ENCODE measurements at regions not wholly inside any gene's neighbourhood (a gene's known extent, or its start where the extent isn't known, plus 50 kb on each side); places are given as distances from the start of the nearest gene placed in this dataset.

DNA sequence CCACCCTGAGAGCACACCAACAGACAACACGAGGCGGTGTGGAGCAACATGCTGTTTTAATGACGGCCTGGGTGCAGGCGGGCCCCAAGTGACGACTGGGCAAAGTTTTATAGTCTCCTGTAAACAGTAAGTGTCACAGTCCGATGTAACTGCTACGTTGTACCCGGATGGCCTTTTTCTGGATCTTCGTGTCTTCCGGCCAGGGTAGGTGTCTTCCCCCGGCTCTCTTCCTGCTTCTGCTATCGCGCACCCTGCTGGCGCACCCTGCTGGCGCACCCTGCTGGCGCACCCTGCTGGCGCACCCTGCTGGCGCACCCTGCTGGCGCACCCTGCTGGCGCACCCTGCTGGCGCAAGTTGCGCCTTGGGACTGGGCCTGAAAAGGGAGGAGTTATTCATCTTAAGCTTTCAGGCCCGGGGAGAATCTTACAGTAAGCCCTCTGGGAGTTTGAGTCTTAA, 143.0 kb upstream of the TARS1 start:
- TF ChIP-seq, protein P1, sequence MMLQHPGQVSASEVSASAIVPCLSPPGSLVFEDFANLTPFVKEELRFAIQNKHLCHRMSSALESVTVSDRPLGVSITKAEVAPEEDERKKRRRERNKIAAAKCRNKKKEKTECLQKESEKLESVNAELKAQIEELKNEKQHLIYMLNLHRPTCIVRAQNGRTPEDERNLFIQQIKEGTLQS (IDR thresholded peaks at IDR 0.05), result no peak
- TF ChIP-seq, protein P1 (CRISPR knock-in tag; conservative IDR thresholded peaks at IDR 0.05), result no peak
- TF ChIP-seq, protein P2, sequence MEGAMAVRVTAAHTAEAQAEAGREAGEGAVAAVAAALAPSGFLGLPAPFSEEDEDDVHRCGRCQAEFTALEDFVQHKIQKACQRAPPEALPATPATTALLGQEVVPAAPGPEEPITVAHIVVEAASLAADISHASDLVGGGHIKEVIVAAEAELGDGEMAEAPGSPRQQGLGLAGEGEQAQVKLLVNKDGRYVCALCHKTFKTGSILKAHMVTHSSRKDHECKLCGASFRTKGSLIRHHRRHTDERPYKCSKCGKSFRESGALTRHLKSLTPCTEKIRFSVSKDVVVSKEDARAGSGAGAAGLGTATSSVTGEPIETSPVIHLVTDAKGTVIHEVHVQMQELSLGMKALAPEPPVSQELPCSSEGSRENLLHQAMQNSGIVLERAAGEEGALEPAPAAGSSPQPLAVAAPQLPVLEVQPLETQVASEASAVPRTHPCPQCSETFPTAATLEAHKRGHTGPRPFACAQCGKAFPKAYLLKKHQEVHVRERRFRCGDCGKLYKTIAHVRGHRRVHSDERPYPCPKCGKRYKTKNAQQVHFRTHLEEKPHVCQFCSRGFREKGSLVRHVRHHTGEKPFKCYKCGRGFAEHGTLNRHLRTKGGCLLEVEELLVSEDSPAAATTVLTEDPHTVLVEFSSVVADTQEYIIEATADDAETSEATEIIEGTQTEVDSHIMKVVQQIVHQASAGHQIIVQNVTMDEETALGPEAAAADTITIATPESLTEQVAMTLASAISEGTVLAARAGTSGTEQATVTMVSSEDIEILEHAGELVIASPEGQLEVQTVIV (CRISPR knock-in tag; IDR thresholded peaks at IDR 0.05; ENCODE audit: borderline replicate concordance), result no peak
- no peak for TF ChIP-seq POLR2AphosphoS5 (IDR thresholded peaks at IDR 0.05; ENCODE audit: control insufficient read depth, insufficient read depth, low read depth, low read length)
- TF ChIP-seq NR2F6 (CRISPR knock-in tag; IDR thresholded peaks at IDR 0.05), result no peak
- peak; percentile 72; the same call in 1 of the 2 replicates for TF ChIP-seq CREB1 (IDR thresholded peaks at IDR 0.05)
- peak; percentile 88 for TF ChIP-seq CREB1 (CRISPR knock-in tag; IDR thresholded peaks at IDR 0.05)
- TF ChIP-seq, protein P3, sequence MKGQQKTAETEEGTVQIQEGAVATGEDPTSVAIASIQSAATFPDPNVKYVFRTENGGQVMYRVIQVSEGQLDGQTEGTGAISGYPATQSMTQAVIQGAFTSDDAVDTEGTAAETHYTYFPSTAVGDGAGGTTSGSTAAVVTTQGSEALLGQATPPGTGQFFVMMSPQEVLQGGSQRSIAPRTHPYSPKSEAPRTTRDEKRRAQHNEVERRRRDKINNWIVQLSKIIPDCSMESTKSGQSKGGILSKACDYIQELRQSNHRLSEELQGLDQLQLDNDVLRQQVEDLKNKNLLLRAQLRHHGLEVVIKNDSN (CRISPR knock-in tag; IDR thresholded peaks at IDR 0.05), result no peak
- TF ChIP-seq, protein P4, sequence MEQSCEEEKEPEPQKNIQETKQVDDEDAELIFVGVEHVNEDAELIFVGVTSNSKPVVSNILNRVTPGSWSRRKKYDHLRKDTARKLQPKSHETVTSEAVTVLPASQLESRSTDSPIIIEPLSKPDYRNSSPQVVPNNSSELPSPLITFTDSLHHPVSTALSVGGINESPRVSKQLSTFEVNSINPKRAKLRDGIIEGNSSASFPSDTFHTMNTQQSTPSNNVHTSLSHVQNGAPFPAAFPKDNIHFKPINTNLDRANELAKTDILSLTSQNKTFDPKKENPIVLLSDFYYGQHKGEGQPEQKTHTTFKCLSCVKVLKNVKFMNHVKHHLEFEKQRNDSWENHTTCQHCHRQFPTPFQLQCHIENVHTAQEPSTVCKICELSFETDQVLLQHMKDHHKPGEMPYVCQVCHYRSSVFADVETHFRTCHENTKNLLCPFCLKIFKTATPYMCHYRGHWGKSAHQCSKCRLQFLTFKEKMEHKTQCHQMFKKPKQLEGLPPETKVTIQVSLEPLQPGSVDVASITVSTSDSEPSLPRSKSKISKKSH (CRISPR knock-in tag; IDR thresholded peaks at IDR 0.05), result no peak
